ENCODE measurements at regions not wholly inside any gene's neighbourhood (a gene's known extent, or its start where the extent isn't known, plus 50 kb on each side); places are given as distances from the start of the nearest gene placed in this dataset.

- H3K9me3 ChIP-seq (ENCODE audit: control insufficient read depth, insufficient read depth, low read depth, low read length), result no peaks in the 10 kb centered on the region
- CTCF ChIA-PET, result interaction anchor here (0.6 to 0.9 kb wide), 3 partner anchors 42 to 317 kb away, joined by 3 to 4 read pairs (median 3); no protein-coding TSS in a partner anchor
- no peak overlapping the region for H3K4me3 ChIP-seq (ENCODE audit: low read depth in 2 of 2, low read length in 2 of 2)
- no peaks in the 10 kb centered on the region for H3K27me3 ChIP-seq (ENCODE audit: control insufficient read depth, insufficient read depth, low read length)
- DNase-seq (ENCODE audit: low read depth, low spot score) (peak; percentile 71), ATAC-seq (peak; percentile 85)
- H3K36me3 ChIP-seq (ENCODE audit: control insufficient read depth, insufficient read depth, low read length), result no peaks in the 10 kb centered on the region
- H3K27ac ChIP-seq (ENCODE audit: low read length), result no peak overlapping the region
- H3K4me1 ChIP-seq (ENCODE audit: control insufficient read depth, insufficient read depth, low read length), result no peaks in the 10 kb centered on the region
- POLR2A ChIA-PET, result no interaction called here
- in situ Hi-C loops (cut with HindIII; ENCODE audit: low pct_unique_long_range_greater_than_20kb, low sequenced_read_pairs) (no loop called here), intact Hi-C loops (cut with micrococcal nuclease; ENCODE audit: unreplicated experiment) (loop anchor here (2.0 to 10.0 kb wide), 3 partner anchors 46 to 596 kb away; no protein-coding TSS in a partner anchor)
- TF ChIP-seq TCF7L2 (IDR thresholded peaks at IDR 0.05; ENCODE audit: low read depth, low read length), result no peak
- peak; percentile 92 for TF ChIP-seq CTCF (IDR thresholded peaks at IDR 0.05)
- no TSS peak for BruUV-seq (replicated peaks)
Observed at GRCh38 chr1:209248649-209249279, 334.8 kb upstream of the CAMK1G start.

- intact Hi-C loops (cut with micrococcal nuclease; ENCODE audit: unreplicated experiment), result loop anchor here (2.0 to 10.0 kb wide), 3 partner anchors 47 to 596 kb away; no protein-coding TSS in a partner anchor
- H3K9me3 ChIP-seq (ENCODE audit: control insufficient read depth, insufficient read depth, low read depth, low read length), result no peaks in the 10 kb centered on the region
- no peaks in the 10 kb centered on the region for H3K36me3 ChIP-seq (ENCODE audit: control insufficient read depth, insufficient read depth, low read length)
- ChIA-PET POLR2A (interaction anchor here (0.7 kb wide), 1 partner anchor 1884 kb away, joined by 3 read pairs; the partner anchor contains the start of gene KCNH1), CTCF (interaction anchor here (0.9 kb wide), 1 partner anchor 42 kb away, joined by 4 read pairs; no protein-coding TSS in a partner anchor)
- TF ChIP-seq CTCF (IDR thresholded peaks at IDR 0.05) (no peak), TCF7L2 (IDR thresholded peaks at IDR 0.05; ENCODE audit: low read depth, low read length) (no peak), REST (IDR thresholded peaks at IDR 0.05; ENCODE audit: insufficient read depth in 1 of 2, low read depth in 2 of 2, low read length in 1 of 2) (no peak)
- no peak for ATAC-seq
- H3K4me3 ChIP-seq (ENCODE audit: low read depth in 2 of 2, low read length in 2 of 2), result no peak overlapping the region
- no peak overlapping the region for H3K27ac ChIP-seq (ENCODE audit: low read length)
- in situ Hi-C loops (cut with HindIII; ENCODE audit: low pct_unique_long_range_greater_than_20kb, low sequenced_read_pairs), result no loop called here
- no TSS peak for BruUV-seq (replicated peaks)
- H3K27me3 ChIP-seq (ENCODE audit: control insufficient read depth, insufficient read depth, low read length), result no peaks in the 10 kb centered on the region
- no peaks in the 10 kb centered on the region for H3K4me1 ChIP-seq (ENCODE audit: control insufficient read depth, insufficient read depth, low read length)
- DNase-seq (ENCODE audit: low read depth, low spot score), result no peak
Observed at GRCh38 chr1:209249280-209249670, 334.2 kb upstream of the CAMK1G start.
